HT-29 (cell line): ENCODE measurements at regions not wholly inside any gene's neighbourhood (a gene's known extent, or its start where the extent isn't known, plus 50 kb on each side); places are given as distances from the start of the nearest gene placed in this dataset.
"Not testable (repeated sequence)": the region's sequence is repeated elsewhere in the genome, so short reads cannot be mapped to it uniquely, and the experiment has no call there.

Experiments
- DNase-seq: peaks from one replicate; pipeline ENCODE4 v3.0.0-alpha.2; 2015; ENCODE audit warnings: low spot score

GRCh38 chr9:30411571-30411970 is 1972.9 kb upstream of the ACO1 start:
- DNase-seq, result no peak

- DNase-seq, result no peak
Observed at GRCh38 chr9:30459156-30459555, 1925.3 kb upstream of the ACO1 start.

GRCh38 chr9:30476826-30477225 is 1907.6 kb upstream of the ACO1 start:
- no peak for DNase-seq

- DNase-seq, result no peak
Observed at GRCh38 chr9:30478684-30479083, 1905.8 kb upstream of the ACO1 start.

GRCh38 chr9:30482499-30482898 is 1901.9 kb upstream of the ACO1 start:
- no peak for DNase-seq

- DNase-seq, result no peak
Observed at GRCh38 chr9:30484690-30485089, 1899.8 kb upstream of the ACO1 start.

DNA sequence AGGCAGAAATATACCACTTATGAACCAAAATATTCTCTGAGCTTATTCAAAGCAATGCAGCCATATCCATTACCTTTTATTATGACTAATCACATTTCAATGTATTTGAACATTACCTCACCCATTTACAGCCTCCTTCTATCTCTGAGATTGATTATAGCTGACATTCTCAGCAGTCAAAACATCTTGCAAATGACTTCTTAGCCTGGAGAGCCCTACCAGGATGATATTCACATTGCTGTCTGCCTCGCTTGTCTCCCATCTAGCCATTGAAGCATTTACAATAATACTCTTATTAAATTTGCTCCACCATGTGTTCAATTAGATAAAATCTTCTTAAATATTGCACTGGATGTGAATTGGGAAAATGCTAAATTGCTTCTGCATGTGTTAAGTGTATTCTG is 1879.9 kb upstream of the ACO1 start:
- DNase-seq, result no peak

GRCh38 chr9:30505311-30505710 is 1879.1 kb upstream of the ACO1 start:
- no peak for DNase-seq

- DNase-seq, result no peak
Observed at GRCh38 chr9:30506749-30507148, 1877.7 kb upstream of the ACO1 start.

DNA sequence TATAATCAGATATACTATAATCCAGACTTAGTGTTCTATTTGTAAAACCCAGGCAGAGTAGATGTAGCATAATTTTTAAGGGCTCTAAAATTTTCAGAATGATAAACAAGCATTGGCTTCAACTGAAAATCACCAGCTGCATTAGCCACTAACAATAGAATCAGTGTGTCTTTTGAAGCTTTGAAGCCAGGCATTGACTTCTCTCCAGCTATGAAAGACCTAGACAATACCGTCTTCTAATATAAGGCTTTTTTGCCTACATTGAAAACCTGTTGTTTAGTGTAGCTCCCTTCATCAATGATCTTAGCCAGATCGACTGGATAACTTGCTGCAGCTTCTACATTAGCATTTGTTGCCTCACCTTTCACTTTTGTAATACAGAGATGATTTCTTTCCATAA is 1877.3 kb upstream of the ACO1 start:
- DNase-seq, result no peak

GRCh38 chr9:30511666-30512065 is 1872.8 kb upstream of the ACO1 start:
- DNase-seq, result no peak

DNA sequence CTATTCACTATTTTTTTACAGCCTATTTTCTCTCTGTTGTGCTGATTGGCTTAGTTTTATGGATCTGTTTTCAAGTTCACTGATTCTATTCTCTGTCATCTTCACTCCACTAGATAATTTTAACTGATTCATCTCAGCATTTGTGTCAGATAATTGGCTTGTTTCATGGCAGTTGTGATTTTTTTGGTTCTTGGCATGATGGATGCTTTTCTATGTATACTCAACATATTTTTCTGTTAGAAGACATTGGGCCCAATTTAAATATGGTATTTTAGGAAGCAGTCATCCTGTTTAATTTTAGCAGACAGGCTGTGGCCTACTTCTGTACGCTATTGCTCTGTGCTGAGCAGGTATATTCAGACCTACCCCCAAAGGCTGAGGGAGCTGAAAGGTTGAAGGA is 1865.3 kb upstream of the ACO1 start:
- no peak for DNase-seq

DNA sequence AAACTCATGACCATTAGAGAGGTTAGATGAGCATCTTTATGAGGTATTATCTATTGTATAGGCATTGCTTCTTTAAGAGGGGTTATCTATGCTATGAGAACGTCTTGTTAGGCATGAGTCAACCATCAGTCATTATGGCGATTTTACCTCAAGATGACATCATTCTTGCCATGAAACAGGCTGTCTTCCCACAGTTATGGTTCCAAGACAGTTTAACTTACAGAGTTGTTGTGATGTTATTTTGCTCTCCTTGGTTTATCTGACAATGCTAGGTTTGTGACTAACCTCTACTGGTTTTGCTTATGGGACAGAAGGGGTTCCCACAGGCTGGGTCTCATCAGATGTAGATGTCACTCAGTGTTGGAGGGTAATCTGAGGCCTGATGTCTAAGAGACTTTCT is 1864.7 kb upstream of the ACO1 start:
- DNase-seq, result no peak

DNA sequence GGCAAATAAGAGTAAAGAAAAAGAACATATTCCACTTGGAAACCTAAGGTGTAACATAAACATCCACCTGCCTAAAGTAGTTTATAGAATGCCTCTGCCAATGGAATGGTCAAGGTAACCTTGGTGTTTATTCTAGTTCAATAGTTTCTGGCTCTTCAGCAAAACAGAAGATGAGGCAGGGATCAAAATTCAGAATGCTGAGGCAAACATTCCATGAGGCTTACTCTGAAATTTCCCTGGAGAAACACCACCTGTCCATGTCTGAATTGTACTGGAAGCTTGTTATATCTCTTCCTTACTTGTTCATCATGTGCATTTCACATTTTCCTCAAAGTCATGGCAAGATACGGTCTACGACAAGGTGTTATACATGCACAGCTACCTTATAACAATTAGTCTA is 1862.4 kb upstream of the ACO1 start:
- no peak for DNase-seq

- no peak for DNase-seq
Observed at GRCh38 chr9:30522486-30522885, 1862.0 kb upstream of the ACO1 start.

DNA sequence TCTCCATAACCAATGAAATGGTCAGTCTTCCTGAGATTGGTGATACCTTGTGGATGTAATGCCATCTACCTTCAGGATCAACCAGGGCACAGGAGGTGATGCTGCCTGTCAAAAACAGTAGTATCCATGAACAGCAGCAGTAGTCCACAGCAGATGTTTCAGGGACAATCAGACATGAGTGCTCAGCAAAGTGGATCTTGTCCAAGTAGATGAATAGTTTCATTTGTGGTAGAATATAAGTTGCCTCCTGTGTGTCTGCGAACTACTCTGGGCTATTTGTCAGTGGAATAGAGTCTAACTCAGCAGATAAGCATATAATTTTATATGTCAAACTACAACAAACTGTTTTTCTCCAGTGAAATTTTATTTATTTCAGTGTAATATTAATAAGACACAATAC is 1860.1 kb upstream of the ACO1 start:
- DNase-seq, result no peak

GRCh38 chr9:30534455-30534854 is 1850.0 kb upstream of the ACO1 start:
- DNase-seq, result no peak

DNA sequence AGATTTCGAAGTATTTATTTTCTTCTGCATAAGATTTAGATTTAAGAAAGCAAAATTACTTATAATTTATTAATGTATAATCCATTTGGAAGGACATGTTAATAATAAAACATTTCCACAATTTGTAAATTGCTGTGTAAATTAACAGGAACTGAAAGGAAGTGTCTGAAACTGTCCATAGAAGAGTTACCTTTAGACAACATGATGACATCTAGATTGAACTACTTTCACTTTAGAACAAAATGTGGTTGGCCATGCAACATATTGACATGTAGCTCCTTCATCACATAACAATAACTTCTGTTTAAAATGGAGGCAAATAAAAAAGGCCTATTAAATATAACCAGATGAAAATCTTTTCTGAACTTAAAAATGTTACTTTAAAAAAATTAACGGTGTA is 1849.5 kb upstream of the ACO1 start:
- no peak for DNase-seq

DNA sequence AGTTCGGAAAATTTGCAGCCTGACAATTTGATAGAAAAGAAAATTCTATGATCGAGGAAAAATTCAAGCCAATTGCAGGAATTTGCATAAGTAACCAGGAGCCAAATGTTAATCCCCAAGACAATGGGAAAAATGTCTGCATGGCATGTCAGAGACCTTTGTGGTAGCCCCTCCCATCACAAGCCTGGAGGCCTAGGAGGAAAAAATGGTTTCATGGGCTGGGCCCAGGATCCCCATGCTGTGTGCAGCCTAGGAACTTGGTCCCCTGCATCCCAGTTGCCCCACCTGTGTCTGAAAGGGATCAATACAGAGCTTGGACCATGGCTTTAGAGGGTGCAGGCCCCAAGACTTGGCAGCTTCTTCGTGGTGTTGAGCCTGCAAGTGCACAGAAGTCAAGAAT is 1847.9 kb upstream of the ACO1 start:
- DNase-seq, result no peak

DNA sequence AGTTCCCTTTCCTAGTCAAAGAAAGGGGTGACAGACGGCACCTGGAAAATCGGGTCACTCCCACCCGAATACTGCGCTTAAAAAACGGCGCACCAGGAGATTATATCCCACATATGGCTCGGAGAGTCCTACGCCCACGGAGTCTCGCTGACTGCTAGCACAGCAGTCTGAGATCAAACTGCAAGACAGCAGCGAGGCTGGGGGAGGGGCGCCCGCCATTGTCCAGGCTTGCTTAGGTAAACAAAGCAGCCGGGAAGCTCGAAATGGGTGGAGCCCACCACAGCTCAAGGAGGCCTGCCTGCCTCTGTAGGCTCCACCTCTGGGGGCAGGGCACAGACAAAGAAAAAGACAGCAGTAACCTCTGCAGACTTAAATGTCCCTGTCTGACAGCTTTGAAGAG is 1844.7 kb upstream of the ACO1 start:
- not testable (repeated sequence) for DNase-seq

DNA sequence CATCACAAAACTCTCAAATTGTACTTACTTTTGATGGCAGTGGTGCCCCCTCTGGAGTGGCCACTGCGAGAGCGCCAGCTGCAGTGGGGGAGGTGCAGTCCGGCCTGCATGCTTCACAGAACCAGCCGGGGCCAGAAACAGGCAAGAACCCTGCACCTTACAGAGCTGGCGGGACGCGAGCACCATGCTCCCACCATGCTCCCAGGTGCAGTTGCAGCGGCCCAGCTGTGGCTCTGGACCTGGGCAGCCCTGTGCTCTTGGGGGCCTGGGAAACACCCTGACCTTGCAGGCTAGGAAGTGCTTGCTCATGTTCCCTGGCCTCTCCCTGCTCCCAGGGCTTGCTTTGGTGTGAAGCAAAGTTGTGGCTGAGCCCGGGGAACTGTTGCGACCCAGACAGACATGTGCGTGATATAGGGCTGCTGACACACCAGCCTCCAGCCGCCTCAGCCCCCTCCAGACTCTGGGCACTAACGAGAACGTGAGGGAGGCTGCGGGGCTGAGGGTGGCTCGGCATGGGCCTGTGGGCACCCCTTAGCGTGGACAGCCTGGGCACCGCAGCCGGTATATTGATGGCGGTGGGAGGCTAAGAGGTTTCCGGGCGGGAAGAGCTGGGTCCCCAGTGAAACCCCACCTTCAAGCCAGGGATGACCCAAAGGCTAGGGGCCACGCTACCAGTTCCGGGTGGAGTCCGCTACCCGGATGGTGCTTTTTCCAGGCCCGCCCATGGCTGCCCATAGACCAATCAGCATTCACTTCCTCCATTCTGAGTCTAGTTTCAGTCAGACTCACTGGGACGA is 1809.9 kb upstream of the ACO1 start:
- DNase-seq, result no peak

GRCh38 chr9:30575218-30575617 is 1809.2 kb upstream of the ACO1 start:
- no peak for DNase-seq

DNA sequence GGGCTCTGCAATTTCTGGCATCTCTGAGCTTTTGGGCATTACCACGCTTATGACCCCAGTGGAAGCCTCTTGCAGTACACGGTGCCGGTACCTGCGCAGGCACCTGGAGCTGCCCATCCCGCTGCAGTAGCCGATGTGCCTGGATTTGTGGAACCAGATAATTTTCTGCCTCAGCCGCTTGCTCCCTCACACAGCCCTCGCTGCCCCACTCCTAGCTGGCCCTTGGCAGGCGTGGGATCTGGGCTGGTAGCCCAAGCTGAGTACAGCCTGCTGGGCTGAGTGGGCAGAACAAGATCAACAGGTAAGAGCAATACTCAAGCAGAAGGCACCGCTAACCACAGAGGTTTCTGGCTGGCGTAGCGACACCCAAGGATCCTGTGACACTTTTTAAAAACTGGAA is 1808.8 kb upstream of the ACO1 start:
- no peak for DNase-seq

DNA sequence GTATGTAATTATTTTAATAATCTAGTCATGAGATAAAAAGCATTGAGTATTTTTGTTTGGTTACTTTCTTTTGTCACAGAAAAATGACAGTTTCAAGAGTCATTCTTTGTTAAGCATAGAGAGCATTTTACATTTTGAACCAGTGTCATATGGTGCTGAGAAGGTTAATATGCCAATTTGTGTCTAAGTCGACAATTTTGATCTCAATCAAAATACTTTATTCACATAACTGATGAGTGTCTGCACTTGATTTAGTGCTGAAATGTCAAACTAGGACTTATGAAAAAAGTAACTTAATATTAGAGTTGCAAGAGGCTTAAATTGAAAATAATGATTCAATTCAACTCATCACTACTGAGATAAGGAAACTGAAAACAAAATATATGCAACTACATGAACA is 1804.6 kb upstream of the ACO1 start:
- DNase-seq, result no peak
